ENCODE measurements at regions not wholly inside any gene's neighbourhood (a gene's known extent, or its start where the extent isn't known, plus 50 kb on each side); places are given as distances from the start of the nearest gene placed in this dataset.

DNA sequence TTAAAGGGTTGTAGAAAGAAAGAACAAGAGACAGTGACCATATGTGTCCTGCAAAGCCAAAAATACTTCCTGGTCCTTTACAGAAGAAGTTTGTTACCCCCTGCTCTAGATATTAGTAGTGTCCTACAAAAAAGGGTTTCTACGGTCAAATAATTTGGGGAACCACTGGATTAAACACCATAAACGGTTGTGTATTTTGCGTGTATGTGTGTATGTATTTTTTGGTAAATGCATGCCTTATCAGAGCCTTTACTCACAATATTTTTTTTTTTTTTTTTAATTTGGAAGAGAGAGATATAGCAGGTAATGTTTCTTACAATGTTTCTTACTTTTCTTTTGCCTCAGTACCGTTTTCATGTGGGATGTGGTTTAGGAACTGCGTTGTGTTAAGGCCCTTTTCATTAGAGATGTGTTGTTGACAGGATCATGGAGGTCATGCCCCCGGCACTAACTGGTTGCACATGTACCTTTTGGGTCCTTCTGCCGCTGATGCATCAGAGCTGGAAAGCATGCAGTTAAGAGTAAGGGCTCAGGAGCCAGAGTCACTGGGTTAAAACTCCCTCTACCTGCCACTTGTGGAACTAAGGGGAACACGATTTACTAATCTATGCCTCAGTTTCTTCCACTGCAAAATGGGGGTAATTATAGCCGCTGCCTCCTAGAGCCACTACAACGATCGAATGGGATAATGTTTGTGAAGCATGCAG is 234.6 kb upstream of the KAZN start:
- no peak for DNase-seq

DNA sequence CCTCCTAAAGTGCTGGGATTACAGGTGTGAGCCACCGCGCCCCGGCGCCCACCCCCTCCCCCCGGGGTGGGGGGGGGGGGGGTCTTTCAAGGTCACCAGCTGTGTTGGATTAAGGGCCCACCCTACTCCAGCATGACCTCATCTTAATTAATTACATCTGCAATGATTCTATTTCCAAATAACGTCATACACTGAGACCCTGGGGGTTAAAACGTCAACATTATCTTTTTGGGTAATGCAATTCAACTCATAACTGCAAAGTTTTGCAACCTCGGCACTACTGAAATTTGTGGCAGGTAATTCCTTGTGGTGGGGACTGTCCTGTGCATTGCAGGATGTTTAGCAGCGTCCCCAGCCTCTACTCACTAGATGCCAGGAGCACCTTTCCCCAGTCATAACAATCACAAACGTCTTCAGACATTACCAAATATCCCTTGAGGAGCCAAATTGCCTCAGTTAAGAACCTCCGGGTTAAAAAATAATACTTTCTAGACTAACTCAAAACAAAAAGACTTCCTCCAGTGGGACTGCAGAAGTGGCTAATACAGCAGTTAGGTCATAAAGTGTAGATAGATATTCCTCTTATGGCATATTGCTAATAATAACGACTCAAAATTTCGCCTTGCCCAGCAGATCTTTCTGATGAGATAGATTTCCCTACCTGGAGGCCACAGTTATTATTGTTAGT is 233.0 kb upstream of the KAZN start:
- no peak for DNase-seq

DNA sequence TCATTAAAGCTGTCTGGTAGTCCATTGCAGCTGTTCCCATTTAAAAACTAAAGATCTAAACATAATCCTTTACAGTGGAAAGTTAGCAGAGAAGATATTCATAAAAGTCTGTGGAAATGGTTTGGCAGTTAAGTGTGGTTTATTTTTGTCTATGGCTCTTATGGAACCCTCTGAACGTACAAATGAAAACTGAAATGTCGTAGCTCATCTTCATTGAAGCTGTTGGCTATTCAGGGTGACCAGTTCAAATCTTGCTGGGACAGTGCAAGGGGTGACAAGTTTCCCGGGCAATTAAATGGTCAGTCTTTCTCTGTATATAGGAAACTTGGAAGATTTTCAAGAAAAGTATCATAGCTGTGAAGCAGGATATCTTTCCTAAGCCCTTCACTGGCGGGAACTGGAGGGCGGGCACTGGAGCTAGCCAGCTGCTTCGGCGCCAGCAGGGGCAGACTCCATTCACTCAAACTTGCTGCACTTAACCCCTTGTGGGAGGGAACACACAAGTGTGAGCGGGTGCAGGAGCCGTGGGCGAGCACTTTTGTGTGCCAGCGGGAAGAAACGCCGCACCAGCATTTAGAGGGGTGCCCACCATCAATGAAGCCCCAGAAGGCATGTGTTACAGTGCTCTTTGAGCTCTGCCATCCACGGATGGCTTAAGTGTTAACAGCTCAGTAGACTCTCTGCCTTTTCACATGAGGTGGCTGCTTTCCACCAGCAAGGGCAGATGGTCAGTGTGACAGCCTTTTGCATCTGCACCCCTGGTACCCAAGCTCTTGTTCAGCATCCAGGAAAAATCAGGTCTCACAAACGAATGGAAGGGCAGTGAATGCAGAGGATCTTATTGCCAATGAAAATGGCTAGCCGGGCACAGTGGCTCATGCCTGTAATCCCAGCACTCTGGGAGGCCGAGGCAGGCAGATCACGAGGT is 232.1 kb upstream of the KAZN start:
- DNase-seq, result peak in 1 of 2 donors; percentile 52

DNA sequence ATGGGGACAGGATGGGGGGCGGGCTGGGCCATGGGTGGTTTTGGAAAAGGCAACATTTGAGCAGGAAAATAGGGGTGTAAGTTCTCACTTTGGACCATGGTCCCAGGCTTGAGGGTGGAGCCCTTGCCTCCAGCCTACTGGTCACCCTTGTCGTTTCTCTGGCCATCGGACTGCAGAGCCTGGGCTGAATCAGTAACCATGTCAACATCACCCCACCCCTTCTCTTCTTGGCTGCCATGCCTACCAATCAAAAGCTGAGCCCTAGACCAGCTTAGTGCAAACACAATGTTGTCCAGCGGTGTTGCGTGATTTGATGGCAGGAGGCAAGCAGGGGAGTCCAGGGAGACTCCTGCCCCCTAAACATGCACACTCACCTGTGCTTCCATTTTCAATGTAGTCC is 231.0 kb upstream of the KAZN start:
- DNase-seq, result no peak

DNA sequence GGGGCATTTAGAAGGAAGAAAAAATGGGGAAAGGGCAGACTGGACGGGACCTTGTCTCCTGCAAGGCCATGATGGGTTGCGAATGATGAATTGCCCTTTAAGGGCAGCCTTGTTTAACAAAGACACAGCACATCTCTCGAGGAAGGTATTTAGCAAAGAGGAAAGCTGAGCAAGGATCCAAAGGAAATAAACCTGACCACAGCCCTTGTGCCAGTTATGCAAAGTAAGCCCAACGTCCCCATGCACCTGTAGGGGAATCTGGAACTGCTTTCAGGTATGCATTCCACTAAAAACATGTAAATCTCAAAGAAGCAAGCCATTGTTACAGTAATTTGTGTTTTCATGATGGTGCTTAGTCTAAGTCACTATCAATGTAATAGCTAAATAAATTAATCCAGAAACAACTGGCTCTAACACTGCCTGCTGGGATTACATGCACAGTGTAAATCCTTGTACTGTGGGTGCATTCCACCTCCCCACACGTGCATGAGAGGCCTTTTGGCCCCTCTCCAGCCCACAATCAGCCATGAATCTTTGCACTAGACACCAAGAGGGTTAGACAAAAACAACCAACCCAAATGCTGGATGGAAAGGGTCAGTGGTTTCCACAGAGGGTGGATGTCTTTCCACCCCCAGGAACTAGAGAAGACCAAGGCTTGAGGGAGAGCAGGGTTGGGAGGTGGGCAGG is 228.8 kb upstream of the KAZN start:
- no peak for DNase-seq

DNA sequence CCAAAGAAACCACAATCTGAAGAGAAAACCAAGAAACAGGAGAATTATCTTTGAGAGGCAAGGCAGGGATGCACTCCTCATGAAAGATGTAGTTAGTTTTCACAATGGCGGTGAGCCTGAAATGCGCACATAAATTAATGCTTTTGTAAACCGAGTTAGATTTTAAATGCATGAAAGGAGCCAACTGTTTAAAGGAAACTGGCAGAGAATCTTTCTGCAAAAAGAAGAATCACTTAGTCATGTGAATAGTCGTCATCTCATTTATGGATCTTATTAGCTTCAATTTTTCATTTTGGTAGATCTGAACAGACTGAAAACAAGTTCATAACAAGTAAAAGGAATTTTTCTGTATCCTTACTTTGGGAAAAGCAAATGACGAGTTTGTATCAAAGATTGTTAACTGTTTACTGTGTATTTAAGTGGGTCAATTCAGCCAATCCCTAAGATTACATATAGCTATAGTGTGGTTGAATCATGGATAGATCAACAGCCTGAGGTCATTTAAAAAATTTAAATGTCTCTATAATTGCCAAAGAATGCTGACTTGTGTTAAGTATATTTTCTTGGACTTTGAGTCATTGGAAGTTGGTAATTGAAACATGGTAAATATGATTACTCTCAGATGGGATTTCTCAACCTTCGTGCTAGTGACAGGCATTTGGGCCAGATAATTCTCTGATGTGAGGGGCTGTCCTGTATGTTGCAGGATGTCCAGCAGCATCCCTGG is 226.6 kb upstream of the KAZN start:
- DNase-seq, result no peak

DNA sequence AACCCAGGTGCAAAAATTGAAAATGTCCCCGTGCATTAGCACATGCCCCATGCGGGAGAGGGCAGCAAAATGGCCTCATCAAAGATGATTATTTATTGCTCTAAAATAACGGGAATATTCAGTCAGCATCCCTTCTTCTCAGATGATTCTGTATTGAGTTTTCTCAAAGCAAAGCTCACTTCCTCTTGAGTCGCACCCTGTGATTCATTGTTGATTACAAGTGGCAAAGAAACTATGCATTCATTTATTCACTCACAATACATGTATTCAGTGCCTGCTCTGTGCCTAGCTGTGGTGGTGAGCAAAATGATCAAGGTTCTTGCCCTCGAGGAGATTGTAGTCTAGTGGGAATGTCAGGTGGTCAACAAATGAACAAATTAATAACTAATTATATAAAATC is 226.0 kb upstream of the KAZN start:
- no peak for DNase-seq

DNA sequence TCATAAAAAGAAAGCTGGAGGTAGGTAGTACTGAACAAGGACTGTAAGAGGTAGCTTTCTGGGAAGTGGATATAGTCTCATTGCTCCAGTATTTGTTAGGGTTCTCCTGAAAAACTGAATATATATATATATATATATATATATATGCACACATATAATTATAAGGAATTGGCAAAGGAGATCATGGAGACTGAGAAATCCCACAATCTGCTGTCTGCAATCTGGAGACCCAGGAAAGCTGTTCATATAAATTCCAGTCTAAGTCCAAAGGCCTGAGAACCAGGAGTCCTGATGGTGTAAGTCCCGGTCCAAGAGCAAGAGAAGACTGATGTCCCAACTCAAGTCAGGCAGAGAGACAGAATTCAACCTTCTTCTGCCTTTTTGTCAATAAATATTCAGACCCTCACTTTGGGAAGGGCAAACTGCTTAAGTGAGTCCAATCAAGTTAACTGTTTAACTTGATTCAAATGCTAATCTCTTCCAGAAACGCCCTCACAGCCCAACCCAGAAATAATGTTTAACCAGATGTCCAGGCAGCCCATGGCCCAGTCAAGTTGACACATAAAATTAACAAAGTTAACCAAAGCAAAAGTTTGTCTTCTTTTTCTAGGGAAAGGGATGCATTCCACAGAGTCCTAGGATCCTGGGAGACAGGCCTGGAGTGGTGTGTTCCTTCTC is 225.3 kb upstream of the KAZN start:
- DNase-seq, result no peak

DNA sequence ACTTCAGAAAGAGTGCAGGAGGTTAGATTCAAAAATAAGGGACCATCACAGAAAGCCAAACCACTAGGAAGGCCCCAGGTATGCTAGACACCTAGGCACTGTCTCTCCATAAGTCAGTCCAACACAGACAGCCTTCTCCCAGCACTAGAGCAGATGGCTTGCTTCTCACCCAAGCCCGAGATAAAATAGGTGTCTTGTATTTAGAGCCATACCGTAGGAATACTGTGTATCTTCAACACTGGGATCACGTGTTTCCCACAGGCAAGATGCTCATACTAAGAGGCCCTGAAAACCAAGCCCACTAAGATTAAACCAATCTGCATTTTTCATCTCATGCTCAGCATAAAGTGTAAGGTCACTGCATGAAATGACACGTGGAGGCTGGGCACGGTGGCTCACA is 223.3 kb upstream of the KAZN start:
- no peak for DNase-seq

DNA sequence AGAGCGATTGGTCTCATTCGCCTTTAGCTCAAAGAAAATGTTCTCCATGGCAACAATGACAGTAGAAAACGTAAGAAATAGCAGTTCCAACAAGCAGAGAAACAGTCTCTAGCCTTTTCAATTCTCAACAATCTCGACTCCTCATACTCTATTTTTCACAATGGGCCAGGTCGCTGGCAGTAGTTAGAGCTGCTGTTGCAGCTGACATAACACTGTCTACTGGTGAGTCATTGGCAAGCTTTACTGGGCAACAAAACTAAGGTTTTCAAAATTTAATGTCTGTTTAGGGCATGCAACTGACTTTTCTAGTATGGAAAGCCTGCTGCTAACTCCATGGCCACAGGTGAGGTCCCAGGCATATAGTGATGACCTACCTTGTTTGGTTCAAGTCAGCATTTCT is 221.1 kb upstream of the KAZN start:
- DNase-seq, result no peak

DNA sequence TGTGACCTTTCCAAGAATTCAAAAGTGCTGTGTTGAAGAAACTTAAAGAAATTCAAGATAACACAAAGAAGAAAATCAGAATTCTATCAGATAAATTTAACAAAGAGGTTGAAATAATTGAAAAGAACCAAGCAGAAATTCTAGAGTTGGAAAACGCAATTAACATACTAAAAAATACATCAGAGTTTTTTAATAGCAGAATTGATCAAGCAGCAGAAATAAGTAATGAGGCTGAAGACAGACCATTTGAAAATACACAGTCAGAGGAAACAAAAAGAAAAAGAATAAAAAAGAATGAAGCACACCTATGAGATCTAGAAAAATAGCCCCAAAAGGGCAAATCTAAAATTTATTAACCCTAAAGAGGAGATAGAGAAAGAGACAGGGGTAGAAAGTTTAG is 218.1 kb upstream of the KAZN start:
- DNase-seq, result no peak

DNA sequence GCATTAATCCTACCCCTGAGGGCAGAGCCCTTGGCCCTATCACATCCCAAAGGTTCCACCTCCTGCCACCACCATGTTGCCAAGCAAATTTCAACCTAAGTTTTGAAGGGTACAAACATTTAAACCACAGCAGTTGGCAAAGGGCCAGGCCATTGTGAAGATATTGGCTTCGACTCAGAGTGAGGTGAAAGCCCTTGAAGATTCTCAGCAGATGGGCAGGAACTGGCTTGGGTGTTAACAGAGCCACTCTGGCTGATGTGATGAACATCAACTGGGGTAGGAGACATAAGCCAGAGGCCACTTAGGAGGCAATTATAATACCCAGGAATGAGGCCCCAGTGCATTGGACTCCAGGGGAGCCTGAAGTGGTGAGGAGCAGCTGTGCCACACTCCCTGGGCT is 207.7 kb upstream of the KAZN start:
- DNase-seq, result no peak

DNA sequence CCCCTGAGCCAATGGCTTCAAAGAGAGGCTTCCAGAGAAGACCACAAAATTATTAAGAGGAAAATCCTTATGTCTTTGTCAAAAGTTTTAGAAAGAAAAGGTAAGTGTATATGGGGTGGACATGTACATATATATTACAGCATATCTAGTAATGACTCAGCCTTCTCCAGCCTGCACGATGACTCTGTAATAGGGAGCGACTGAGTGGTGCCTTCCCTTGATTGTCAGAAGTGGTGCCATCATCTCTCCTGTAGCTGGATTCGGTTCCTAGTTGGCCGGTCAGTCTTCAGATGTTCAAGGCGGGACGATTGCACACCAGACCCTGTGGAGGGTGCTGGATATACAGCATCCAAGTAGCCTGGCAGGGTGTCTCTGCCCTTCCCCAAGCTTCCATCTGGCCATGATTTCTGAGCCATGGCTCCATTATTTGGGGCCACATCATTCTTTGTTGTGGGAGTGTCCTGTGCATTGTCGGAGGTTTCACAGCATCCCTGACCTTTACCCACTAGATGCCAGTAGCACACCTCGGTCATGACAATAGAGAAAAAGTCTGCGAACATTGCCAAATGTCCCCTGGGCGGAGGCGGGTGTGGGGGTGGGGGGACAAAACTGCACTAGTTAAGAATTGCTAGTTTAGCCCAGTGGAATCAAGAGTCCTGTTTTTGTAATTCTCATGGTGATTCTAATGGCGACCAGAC is 206.2 kb upstream of the KAZN start:
- DNase-seq, result no peak

DNA sequence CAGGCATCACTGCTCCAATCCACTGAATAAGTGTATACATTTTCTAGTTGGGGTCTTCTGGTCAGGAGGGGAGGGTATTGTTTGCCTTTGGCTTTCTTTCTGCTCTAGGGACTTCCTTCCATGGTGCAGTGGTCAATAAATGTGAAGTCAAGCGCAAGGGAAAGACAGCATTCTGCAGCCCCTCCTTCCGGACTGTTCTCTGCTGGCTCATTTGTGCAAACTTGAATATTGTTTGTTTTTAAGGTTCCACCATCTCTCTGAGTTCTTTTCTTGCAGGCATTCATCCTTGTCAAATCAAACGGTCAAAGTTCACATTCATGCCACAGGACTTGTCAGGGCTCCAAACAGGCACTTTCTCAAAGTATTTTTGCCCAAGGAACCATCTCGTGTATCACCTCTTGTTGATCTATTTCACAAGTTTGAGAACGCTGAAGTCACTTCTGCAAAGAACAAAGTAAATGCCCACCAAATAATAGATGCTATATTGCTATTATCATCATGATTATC is 205.6 kb upstream of the KAZN start:
- DNase-seq, result no peak

DNA sequence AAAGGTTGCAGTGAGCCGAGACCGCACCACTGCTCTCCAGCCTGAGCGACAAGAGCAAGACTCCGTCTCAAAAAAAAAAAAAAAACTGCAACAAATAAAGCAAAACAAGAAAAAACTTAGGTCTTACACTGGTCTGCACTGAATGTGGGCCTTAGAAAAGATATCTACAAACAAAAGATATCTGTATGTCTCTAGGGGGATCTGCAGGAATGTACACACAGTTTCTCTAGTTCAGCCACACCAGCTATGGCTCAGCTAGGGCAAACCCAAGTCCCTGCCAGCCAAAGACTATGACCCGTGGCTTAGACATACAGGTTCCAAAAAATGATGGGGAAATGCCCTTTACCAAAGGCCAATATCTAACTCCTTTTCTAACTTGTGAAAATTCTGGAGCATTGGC is 202.4 kb upstream of the KAZN start:
- DNase-seq, result no peak

DNA sequence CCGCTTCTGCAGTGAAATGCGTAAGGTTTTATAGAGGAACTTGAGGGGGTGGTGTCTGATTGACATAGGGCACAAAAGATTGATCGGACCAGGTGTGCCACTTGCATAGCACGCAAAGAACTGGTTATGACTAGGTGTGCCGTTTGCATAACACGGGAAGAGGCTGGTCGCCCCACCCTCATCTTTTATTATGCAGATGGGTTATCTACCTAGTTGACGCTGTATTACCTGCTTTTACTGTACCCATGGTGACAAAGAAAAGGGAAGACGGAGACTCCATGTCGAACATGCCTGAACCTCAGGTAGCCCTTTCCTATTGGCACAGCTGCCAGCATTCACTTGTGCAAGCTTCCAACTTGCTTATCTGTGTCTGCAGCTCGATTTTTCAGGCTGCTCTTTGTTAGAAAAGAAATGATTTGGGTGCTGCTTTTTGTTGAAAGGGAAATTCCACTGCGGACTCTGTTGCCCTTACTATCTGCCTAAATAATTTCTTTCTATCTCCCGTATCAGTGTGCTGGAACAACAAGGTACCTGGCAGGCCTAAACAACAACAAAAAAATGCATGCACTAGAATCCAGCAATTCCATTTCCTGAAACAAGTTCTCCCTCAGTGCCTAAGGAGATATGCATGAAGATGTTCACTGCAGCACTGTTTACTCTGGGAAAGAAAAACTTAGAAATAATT is 194.4 kb upstream of the KAZN start:
- no peak for DNase-seq

DNA sequence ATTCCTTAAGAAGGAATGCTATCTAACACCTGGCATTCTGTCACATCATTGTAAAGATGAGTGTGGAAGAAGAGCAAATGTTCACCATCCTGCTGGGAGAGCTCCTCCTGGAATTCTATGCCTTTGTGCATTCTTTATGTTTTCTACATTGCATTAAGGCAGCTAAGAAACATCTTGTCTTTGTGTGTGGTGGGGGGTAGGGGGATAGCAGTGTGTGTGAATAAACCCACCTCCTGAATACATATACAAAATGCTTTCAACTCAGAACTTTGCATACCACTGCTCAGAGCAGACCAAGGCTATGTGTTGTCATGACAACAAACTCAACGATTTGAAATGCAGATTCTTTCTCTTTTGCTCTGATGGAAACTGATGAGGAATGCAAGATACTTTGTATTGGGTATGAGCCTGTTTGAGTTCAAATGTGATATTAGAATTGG is 193.6 kb upstream of the KAZN start:
- DNase-seq, result no peak

DNA sequence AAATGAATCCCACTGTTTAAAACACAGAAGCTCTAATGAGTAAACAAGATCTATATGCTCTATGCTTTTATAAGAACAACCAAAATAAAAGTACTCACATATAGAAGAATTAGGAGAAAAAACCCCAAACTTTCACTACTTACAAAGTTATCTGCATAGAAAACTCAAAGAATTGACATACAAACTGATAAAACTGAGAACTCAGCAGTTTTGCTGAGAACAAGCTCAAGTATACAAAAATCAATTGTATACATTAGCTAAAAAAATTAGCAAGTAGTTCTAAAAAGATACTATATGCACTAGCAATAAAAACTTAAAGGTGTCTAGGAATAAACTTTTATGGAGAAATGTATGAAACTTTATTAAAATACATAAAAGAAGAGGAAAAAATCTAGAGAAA is 186.2 kb upstream of the KAZN start:
- DNase-seq, result no peak

DNA sequence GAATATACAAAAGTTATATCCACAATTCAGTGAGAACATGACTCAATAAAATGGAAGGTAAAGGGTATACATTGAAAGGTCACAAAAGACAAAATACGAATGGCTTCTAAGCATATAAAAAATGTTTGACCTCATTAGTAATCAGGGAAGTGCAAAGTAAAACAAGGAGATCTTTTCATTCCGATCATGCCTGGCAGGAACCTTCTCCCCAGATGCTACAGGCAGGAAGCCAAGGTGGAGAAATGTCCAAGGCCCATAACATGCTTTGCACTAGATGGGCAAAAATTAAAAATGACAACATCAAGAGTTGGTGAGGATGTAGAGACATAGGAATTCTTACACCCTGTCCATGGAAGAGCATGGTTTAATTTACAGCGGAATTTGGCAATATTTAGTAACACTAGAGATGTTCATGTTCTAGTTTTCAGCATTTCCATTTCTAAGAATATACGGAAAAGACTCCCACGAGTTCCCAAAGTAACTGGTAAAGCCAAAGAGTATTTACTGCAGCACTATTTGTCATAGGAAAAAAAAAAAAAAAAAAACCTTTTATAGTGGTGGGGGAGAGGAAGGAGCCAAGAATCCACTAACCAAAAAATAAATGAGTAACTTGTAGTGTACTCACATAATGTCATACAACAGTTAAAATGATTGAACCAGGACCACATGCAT is 184.5 kb upstream of the KAZN start:
- peak; percentile 59 to 60 for DNase-seq

DNA sequence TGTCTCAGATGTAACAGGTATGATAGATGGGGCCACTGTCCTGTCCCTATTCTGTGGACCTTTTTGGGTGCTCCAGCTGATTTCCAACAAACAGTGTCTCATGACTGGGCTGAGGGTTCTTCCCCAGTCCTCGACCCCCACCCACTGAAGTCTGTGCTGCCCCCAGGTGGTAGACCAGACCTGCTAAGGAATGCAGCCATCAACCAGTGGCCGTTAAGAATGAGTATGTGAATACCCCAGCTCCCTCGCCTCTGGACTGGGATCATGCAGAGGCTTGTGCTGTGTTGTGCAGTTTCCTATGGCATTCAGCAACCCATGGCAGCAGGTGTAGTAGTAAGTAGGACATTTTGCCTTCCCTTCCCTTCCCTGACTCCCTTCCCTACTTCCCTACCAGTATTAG is 183.1 kb upstream of the KAZN start:
- no peak for DNase-seq

Measured in hippocampal formation (tissue), 2 donors.